ENCODE measurements at regions not wholly inside any gene's neighbourhood (a gene's known extent, or its start where the extent isn't known, plus 50 kb on each side); places are given as distances from the start of the nearest gene placed in this dataset.
"Not testable (repeated sequence)": the region's sequence is repeated elsewhere in the genome, so short reads cannot be mapped to it uniquely, and the experiment has no call there.

DNA sequence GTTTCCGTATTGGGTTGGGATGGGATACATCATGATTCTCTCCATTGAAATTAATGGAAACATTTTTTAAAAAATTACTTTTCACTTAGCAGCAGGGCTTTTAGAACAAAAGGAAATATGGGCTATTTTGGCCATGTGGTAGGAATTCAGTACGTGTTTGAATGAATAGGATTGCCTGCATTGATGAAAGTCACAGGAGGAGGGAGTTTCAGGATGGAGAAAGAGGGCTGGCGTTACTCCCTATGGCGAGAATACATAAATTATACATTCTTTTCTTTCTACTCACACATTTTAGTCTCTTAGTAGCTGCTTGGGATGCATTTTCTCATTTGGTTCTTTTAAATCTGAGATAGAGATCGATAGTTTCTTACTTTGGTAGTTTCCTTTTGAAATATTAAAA, 100.3 kb upstream of the PDHA1 start:
- DNase-seq = no peak

DNA sequence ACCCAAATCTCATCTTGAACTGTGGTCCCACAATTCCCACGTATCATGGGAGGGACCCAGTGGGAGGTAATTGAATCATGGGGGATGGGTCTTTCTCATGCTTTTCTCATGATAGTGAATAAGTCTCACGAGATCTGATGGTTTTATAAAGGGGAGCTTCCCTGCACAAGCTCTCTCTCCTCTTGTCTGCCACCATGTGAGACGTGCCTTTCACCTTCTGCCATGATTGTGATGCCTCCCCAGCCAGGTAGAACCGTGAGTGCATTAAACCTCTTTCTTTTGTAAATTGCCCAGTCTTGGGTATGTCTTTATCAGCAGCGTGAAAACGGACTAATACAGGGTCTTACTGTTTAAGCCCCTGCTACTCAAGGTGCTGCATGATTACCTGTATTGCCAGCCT, 98.8 kb upstream of the PDHA1 start:
- DNase-seq = not testable (repeated sequence)

DNA sequence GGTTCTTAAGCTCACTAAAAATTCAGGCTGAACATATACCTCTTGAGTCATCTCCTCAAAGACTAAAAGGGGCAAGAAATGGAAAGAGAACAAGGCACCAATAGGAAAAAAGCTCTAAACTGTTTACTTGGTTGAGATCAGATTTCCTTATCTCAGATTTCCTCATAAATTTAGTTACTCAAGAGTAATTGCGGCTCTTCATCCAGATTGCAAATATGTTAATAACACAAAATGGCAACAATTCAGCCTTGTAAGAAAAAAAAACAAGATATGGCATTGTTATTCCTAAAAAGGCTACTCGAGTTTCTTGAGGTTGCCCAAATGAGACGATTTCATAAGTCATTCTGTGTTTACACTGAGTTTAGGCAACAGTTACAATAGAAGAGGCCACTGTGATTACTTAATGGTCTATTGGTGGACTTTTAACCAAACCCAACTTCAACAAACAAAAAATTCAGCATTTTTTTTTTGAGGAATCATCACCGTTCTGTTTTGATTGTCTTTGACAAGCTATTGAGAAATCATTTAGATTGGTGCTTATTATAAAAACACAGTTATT, 97.9 kb upstream of the PDHA1 start:
- DNase-seq = no peak

DNA sequence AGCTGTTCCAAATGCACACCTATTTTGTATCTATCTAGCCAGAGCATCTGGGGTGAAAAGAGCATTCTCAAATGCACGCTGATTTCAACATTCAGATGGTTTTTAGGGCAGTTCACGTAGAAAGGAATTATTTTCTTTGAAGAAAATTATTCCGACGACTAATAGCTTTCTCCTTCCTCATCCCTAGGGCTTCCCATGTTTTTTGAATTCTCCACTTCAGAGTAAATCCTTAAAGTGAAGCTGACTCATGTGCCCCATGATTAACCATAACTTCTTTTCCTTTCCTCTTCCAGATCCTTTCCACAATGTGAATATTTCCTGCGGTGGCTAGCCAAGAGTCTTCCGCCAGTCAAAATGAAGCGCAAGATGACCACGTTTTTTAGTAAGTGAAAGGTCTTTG, 86.7 kb upstream of the PDHA1 start:
- no peak for DNase-seq

DNA sequence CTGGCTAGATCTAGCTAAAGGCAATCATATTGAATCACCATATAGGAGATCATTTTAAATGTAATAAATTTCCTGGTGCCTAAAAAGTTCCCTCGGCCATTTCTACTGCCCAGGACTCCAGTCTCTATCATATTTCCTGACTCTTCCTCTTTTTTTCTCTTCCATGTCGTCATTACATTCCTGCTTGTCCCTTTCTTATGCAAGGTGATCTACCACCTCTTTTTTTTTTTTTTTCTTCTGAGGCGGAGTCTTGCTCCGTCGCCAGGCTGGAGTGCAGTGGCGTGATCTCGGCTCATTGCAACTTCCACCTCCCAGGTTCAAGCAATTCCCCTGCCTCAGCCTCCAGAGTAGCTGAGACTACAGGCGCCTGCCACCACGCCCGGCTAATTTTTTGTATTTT, 82.7 kb upstream of the PDHA1 start:
- not testable (repeated sequence) for DNase-seq

DNA sequence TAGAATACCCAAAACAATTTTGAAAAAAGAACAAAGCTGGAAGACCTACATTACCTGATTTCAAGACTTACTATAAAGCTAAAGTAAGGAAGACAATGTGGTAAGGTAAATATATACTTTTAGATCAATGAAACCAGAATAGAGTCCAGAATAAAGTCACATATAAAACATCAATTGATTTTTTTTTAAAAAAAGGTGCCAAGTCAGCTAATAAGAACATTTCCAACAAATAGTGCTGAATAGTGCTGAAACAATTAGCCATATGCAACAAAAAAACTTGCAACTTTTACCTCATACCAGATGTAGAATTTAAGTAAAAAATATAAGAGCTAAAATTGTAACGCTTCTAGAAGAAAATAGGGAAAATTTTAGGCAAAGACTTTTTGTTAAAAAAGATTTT, 73.0 kb upstream of the PDHA1 start:
- DNase-seq = no peak

DNA sequence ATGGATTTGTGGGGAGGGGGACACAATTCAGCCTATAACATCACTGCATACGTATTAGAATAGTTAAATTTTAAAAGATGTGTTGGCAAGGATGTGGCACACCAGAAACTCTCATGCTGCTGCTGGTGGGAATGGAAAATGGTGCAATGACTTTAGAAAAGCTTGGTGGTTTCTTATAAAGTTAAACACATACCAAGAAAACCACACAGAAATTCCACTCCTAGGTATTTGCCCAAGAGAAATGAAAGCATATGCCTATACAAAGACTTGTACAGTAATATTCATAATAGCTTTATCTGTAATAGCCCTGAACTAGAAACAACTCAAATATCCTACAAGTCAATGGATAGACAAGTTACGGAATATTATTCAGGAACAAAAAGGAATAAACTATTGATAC, 71.3 kb upstream of the PDHA1 start:
- DNase-seq = no peak

DNA sequence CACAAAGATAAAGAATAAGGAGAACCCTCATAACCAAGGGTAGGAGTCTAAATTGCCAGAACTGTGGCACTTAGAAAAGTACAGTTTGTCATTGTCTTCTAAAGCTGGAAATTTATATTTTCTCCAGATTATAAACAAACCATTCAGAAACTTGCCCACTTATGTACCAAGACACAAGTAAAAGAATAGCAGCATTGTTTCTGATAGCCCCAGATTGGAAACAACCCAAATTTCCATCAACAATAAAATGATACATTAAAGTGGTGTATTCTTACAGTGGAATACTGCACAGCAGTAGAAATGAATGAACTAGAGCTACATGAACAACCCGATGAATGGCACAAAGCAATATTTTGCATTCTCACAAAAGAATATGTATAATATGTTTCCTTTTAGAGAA, 63.1 kb upstream of the PDHA1 start:
- no peak for DNase-seq

DNA sequence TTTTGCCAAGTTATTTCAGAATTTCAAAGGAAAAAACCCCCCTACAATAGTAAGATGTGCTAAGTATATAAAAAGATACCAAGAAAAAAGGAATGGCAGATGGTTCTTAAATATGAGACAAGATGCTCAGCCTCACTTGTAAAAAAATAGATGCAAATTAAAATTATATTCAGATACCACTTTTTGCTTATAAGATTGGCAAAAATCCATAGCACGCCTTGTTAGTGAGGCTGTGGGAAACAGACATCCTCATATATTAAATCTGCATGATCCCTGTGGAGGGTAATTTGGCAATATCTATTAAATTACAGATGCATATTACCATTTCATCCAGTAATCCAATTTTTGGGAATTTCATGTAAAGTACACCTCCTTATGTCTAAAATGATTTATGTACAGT, 62.5 kb upstream of the PDHA1 start:
- no peak for DNase-seq

DNA sequence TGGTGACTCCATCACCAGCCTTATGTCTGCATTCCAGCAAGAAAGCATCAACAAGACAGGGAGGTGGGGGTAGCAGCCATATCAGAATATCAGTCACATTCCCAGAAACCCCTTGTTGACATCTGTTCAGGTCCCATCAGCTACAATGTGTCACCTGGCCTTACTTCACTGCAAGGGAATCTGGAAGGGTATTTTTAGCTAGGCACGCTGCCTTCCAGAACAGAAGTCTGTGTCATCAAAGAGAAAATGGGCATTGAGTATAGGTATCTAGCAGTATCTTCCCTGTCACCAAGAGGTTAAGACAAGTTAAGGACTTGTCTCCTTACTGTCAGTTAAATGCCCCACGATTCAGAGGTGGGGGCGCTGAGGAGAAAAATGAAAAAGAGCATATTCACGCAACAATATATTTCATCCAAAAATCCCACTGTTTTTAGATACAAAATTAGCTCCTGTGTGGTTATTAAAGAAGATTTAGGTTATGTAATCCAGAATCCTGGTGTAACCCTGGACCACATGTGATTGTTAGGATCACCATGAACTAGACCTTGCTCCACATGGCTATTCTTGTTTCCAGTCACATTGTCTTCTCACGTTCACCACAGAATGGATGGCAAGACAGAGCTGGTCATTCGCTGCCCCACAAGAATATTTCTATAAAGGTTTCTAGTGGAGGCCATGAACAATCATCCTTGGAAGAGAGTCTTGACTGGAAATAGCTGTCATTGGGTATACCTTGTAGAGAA, 60.0 kb upstream of the PDHA1 start:
- no peak for DNase-seq

DNA sequence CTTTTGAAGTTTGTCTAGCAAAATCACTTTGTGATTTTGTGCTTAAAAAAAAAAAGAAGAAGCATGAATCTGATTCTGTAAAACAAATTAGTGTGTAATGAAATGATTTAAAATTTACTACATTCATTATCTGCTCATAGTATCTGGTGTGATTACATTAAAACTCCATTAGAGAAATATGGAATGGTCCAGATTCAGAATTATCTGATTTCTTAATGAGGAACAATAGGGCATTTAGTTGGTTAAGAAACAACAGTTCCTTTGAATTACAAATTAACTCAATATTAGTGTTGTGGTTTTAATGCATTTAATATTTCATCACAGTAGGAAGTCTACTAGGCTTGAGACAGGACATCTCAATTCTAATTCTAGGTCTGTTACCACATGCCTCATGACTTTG, 57.9 kb upstream of the PDHA1 start:
- no peak for DNase-seq

DNA sequence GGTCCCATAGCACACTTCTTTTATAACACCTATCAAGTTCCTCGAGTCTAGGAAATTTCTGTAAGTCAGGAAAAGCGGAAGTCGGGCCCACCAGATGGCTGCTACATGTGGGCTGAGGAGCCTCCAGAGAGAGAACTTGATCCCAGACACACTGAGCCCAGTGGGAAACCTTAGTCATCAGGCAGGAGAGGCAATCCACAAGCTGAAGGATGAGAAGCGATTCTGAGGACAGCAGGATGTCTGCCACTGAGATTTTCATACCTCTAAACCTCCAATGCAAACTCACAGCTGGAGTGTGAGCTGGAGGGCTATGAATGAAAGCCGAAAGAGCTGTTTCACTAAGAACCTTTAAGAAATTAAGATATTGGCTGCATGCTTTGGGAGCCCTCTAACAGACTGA, 52.6 kb upstream of the PDHA1 start:
- DNase-seq = no peak

DNA sequence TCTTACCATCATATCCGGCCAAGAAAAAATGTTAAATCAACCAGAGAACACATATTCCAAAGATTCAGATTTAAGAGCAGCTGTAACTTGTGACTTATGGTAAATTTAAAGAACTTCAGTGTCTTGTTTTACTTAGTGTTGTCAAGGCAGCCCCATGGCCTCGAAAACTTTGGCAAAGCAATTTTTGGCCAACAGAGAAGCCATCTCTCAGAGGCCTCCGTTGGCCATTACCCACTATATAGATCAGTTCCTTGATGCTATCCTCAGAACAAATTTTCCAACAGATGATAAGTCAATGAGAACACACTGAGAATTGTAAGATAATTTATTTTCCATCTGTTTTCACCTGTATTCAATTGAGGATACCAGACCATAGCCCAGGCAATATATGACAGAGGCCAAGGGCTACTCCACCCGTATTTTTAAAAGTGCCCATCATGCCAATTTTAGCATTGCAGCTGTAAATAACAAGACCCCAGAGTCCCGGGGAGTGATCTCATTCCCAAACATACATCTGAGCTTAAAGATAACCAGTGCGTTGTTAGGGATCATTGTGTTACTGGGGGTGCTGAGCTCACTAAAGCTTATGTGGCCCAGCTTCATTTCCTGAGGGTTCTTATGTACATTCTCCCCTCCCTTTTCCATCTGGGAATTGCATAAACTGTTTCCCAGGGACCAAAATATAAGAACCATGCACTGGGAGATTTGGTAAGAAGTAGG, 50.0 kb upstream of the PDHA1 start:
- DNase-seq = no peak
